ENCODE measurements at regions not wholly inside any gene's neighbourhood (a gene's known extent, or its start where the extent isn't known, plus 50 kb on each side); places are given as distances from the start of the nearest gene placed in this dataset.
A peak's percentile ranks its signal among the peaks of the same experiment; 100 is the strongest.

GRCh38 chr3:13254028-13254951, 165.8 kb downstream of the NUP210 start:
- intact Hi-C loops (cut with DNase I) = no loop called here
- FAIRE-seq = no peak
- H3K9me3 ChIP-seq (ENCODE audit: control insufficient read depth in 2 of 3, insufficient read depth in 1 of 3, low read length in 3 of 3) = no peaks in the 10 kb centered on the region
- peak in 1 of 5 donors; percentile 16 for DNase-seq
- H3K4me3 ChIP-seq (ENCODE audit: low read length in 3 of 3) = no peak overlapping the region
- H3K27me3 ChIP-seq (ENCODE audit: control insufficient read depth, insufficient read depth, low read length) = no peaks in the 10 kb centered on the region
- peaks cover 0 to 11% (median 0%) of the 10 kb centered on the region in 3 donors for H3K4me1 ChIP-seq (ENCODE audit: control insufficient read depth in 2 of 3, insufficient read depth in 2 of 3, low read depth in 1 of 3, low read length in 3 of 3)
- no peak overlapping the region for H3K9ac ChIP-seq (ENCODE audit: low read length in 3 of 3)
- no peak for TF ChIP-seq CTCF (IDR thresholded peaks at IDR 0.05; ENCODE audit: borderline replicate concordance, extremely low read depth, insufficient read depth)
- no peak overlapping the region for H3K27ac ChIP-seq (ENCODE audit: low read depth in 2 of 2, low read length in 2 of 2)
- no peaks in the 10 kb centered on the region for H3K36me3 ChIP-seq (ENCODE audit: control insufficient read depth in 2 of 3, insufficient read depth in 3 of 3, low read length in 3 of 3)

GRCh38 chr3:13253208-13253937, 166.7 kb downstream of the NUP210 start:
- Histone ChIP-seq H3K36me3 (ENCODE audit: control insufficient read depth in 2 of 3, insufficient read depth in 3 of 3, low read length in 3 of 3) (no peaks in the 10 kb centered on the region), H3K9me3 (ENCODE audit: control insufficient read depth in 2 of 3, insufficient read depth in 1 of 3, low read length in 3 of 3) (no peaks in the 10 kb centered on the region), H3K27ac (ENCODE audit: low read depth in 2 of 2, low read length in 2 of 2) (no peak overlapping the region), H3K4me3 (ENCODE audit: low read length in 3 of 3) (no peak overlapping the region), H3K4me1 (ENCODE audit: control insufficient read depth in 2 of 3, insufficient read depth in 2 of 3, low read depth in 1 of 3, low read length in 3 of 3) (peaks cover 0 to 11% (median 0%) of the 10 kb centered on the region in 3 donors), H3K9ac (ENCODE audit: low read length in 3 of 3) (no peak overlapping the region), H3K27me3 (ENCODE audit: control insufficient read depth, insufficient read depth, low read length) (no peaks in the 10 kb centered on the region)
- DNase-seq (no peak), FAIRE-seq (no peak)
- TF ChIP-seq CTCF (IDR thresholded peaks at IDR 0.05; ENCODE audit: borderline replicate concordance, extremely low read depth, insufficient read depth) = no peak
- intact Hi-C loops (cut with DNase I) = no loop called here

- H3K27ac ChIP-seq (ENCODE audit: low read depth in 2 of 2, low read length in 2 of 2) = no peak overlapping the region
- no peak for FAIRE-seq
- intact Hi-C loops (cut with DNase I) = no loop called here
Observed at GRCh38 chr3:13252207-13252606, 167.9 kb downstream of the NUP210 start.

More at GRCh38 chr3:13252207-13252606, 167.9 kb downstream of the NUP210 start:
- peaks cover 0 to 11% (median 0%) of the 10 kb centered on the region in 3 donors for H3K4me1 ChIP-seq (ENCODE audit: control insufficient read depth in 2 of 3, insufficient read depth in 2 of 3, low read depth in 1 of 3, low read length in 3 of 3)
- no peaks in the 10 kb centered on the region for H3K9me3 ChIP-seq (ENCODE audit: control insufficient read depth in 2 of 3, insufficient read depth in 1 of 3, low read length in 3 of 3)
- H3K4me3 ChIP-seq (ENCODE audit: low read length in 3 of 3) = no peak overlapping the region
- H3K9ac ChIP-seq (ENCODE audit: low read length in 3 of 3) = no peak overlapping the region
- no peaks in the 10 kb centered on the region for H3K27me3 ChIP-seq (ENCODE audit: control insufficient read depth, insufficient read depth, low read length)
- H3K36me3 ChIP-seq (ENCODE audit: control insufficient read depth in 2 of 3, insufficient read depth in 3 of 3, low read length in 3 of 3) = no peaks in the 10 kb centered on the region
- DNase-seq = no peak
- TF ChIP-seq CTCF (IDR thresholded peaks at IDR 0.05; ENCODE audit: borderline replicate concordance, extremely low read depth, insufficient read depth) = no peak
